ENCODE measurements at regions not wholly inside any gene's neighbourhood (a gene's known extent, or its start where the extent isn't known, plus 50 kb on each side); places are given as distances from the start of the nearest gene placed in this dataset.

DNA sequence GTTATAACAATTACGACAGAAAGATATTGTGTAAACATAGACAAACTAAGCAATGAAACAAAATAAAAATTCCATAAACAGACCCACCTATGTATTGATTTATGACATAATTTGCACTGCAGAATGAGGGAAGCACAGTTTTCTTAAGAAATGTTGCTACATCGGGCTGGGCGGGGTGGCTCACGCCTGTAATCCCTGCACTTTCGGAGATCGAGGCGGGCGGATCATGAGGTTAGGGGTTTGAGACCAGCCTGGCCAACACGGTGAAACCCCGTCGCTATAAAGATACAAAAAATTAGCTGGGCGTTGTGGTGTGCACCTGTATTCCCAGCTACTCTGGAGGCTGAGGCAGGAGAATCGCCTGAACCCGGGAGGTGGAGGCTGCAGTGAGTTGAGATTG, 1344.4 kb upstream of the WWC1 start:
- TF ChIP-seq, protein P1, sequence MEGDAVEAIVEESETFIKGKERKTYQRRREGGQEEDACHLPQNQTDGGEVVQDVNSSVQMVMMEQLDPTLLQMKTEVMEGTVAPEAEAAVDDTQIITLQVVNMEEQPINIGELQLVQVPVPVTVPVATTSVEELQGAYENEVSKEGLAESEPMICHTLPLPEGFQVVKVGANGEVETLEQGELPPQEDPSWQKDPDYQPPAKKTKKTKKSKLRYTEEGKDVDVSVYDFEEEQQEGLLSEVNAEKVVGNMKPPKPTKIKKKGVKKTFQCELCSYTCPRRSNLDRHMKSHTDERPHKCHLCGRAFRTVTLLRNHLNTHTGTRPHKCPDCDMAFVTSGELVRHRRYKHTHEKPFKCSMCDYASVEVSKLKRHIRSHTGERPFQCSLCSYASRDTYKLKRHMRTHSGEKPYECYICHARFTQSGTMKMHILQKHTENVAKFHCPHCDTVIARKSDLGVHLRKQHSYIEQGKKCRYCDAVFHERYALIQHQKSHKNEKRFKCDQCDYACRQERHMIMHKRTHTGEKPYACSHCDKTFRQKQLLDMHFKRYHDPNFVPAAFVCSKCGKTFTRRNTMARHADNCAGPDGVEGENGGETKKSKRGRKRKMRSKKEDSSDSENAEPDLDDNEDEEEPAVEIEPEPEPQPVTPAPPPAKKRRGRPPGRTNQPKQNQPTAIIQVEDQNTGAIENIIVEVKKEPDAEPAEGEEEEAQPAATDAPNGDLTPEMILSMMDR (IDR thresholded peaks at IDR 0.05) = no peak
- TF ChIP-seq ZFX (IDR thresholded peaks at IDR 0.05; ENCODE audit: borderline replicate concordance) = no peak

DNA sequence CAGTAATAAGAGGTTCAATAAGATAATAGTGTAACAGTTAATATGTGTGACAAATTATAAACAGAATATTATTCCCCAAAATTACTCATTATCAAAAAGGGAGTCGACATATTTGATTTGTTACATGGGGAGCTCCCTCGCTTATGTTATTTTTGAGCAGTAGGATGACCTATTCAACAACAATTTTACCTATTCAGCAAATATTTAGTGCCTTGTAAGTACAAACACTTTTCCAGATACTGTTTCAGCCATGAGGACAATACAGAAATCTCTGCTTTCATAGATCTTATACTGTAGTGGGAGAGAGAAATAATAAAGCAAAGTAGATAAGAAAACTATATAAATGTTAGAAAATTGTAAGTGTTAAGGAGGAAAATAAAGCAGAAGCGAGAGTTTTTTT, 1342.8 kb upstream of the WWC1 start:
- H3K27ac ChIP-seq = no peak overlapping the region
- TF ChIP-seq ZFX (IDR thresholded peaks at IDR 0.05; ENCODE audit: borderline replicate concordance) = no peak
- TF ChIP-seq, protein P1 (IDR thresholded peaks at IDR 0.05) = no peak

More for the DNA sequence above, 1344.4 kb upstream of the WWC1 start:
- no peak overlapping the region for H3K27ac ChIP-seq

DNA sequence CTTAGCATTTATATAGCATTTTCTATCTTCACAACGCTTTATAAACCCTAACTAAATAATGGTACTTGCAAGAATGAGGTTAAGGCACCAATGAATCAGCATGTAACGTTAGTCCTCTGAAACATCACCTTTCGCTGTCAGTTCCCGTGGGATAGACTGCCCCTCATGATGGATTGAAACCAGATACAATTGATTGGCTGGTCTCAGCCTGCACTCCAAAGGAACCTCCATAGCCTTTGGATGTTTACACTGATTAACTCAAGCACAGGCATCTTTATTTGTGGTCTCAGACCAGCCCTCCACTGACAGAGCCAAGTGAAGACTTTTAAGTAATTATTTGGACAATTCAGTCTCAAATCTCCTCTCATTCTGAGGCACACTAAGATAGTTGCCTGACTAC, 1339.4 kb upstream of the WWC1 start:
- H3K27ac ChIP-seq = no peak overlapping the region
- TF ChIP-seq ZFX (IDR thresholded peaks at IDR 0.05; ENCODE audit: borderline replicate concordance) = no peak
- TF ChIP-seq, protein P1 (IDR thresholded peaks at IDR 0.05) = no peak

DNA sequence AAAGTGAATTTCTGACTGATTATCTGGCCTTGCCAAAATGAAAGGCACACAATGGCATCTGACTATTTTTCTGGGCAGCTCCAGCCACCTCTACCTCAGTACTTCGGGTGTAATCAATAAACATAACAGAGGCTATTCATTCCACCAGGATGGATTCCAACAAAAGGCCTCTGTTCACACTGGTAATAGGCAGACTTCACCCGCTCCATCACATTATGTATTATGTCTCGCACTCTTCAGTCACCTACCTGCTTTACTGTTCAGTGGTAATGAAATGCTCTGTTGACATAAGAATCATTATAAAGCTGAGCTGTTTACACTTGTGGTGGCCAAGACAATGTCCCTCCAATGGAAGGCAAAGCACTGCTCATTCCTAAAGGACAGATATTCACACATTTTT, 1333.7 kb upstream of the WWC1 start:
- H3K27ac ChIP-seq = no peak overlapping the region
- TF ChIP-seq, protein P1 (IDR thresholded peaks at IDR 0.05) = no peak
- TF ChIP-seq ZFX (IDR thresholded peaks at IDR 0.05; ENCODE audit: borderline replicate concordance) = no peak

DNA sequence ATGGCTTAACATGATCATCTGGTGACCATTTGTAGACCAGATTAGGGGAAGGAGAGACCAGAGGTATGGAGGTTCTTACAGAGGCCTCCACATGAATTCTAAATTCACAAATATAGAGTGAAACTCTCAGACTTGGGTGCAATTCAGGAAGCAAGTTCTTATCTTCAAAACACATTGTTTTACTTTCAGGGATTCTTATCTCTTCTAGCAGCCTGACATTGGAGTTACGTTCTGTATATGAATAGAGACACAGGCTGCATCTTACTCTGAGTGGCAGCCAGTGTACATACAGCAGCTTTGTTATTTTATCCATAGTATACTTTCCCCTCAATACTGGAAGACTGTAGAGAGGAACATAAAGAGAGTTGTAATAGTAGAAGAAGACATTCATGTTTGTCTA, 1331.7 kb upstream of the WWC1 start:
- H3K27ac ChIP-seq = no peak overlapping the region
- TF ChIP-seq ZFX (IDR thresholded peaks at IDR 0.05; ENCODE audit: borderline replicate concordance) = no peak
- TF ChIP-seq, protein P1 (IDR thresholded peaks at IDR 0.05) = no peak

DNA sequence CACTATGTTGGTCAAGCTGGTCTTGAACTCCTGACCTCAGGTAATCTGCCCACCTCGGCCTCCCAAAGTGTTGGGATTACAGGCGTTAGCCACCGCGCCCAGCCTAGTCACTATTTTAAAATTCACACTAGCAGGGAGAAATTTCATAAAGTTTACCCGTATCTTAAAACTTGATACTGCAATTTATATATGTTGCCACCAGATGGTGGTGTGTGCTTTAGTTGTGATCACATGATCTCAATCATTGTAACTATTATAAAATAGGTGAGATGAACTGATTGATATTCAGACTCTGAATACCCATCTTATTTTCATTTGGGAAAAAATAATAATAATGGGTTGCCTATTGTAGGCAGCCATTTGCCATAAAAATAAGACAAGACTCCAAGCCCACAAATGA, 1330.4 kb upstream of the WWC1 start:
- TF ChIP-seq, protein P1 (IDR thresholded peaks at IDR 0.05) = peak; percentile 48
- no peak for TF ChIP-seq ZFX (IDR thresholded peaks at IDR 0.05; ENCODE audit: borderline replicate concordance)
- no peak overlapping the region for H3K27ac ChIP-seq

DNA sequence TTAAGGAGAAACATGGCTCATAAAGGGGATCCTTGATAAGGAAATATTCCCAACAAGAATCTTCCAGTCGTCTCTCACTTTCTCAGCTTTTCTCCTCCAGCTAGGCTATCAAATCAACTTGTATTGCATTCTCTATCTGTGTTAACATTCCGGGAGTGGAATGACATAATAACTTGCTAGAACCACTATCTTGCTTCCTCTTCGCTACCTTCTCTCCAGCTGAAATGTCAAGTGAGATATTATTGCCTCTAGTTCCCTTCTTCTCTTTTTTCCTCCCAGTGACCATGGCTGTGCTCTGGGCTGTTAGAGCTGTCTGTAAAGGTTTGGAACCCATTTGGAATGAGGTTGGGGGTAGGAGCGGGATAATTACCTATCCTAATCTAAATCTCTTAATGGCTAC, 1329.5 kb upstream of the WWC1 start:
- no peak overlapping the region for H3K27ac ChIP-seq
- TF ChIP-seq ZFX (IDR thresholded peaks at IDR 0.05; ENCODE audit: borderline replicate concordance) = no peak
- TF ChIP-seq, protein P1 (IDR thresholded peaks at IDR 0.05) = no peak
